ENCODE measurements at regions not wholly inside any gene's neighbourhood (a gene's known extent, or its start where the extent isn't known, plus 50 kb on each side); places are given as distances from the start of the nearest gene placed in this dataset.
A peak's percentile ranks its signal among the peaks of the same experiment; 100 is the strongest.

DNA sequence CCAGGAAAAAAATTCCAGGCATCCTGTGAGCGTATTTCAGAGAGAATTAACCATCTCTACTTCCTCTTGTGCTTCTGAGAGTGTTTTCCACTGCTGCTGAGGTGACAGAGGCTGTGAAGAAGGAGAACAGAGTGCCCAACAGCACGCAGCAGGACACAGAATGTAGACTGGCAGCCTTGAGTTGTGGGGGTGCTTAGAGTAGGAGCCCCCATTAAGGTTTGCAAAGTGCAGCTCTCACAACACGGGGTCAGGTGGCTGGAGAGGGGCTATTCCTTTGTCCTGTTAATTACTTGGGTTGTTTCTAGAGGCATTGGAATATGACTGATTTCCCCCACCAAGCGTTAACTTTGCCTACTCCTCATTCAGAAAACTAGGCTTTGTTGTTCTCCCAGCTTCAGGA is 370.6 kb downstream of the TSHZ3 start:
- no peak overlapping the region for H2BK12ac ChIP-seq (ENCODE audit: low read depth, low read length)
- no peak overlapping the region for H2BK5ac ChIP-seq (ENCODE audit: low read depth, low read length)
- no peak overlapping the region for H4K5ac ChIP-seq (ENCODE audit: insufficient read length, low read depth, low read length)
- H3K4me3 ChIP-seq (ENCODE audit: extremely low read depth in 1 of 4, insufficient read depth in 2 of 4, low read depth in 3 of 4, low read length in 4 of 4) = peak overlapping the region in 1 of 4 experiments; percentile 3; a peak in 1 of 8 replicates
- H3K9ac ChIP-seq (replicated peaks in 1 of 4; ENCODE audit: extremely low read depth in 1 of 4, low read depth in 3 of 4, low read length in 3 of 4) = no peak overlapping the region; a peak in 1 of 7 replicates
- peak overlapping the region; percentile 41 to 44 for H3K4me2 ChIP-seq (ENCODE audit: insufficient read depth in 1 of 2, low read depth in 2 of 2, low read length in 2 of 2)
- H3K79me1 ChIP-seq (ENCODE audit: low read depth, low read length) = no peaks in the 10 kb centered on the region
- no peaks in the 10 kb centered on the region for H3K79me2 ChIP-seq (ENCODE audit: control insufficient read depth in 1 of 2, insufficient read depth in 2 of 2, low read length in 2 of 2)
- no peaks in the 10 kb centered on the region for H3K23me2 ChIP-seq (ENCODE audit: low read depth, low read length)
- H3K36me3 ChIP-seq (ENCODE audit: control insufficient read depth in 2 of 4, insufficient read depth in 4 of 4, low read length in 3 of 4) = no peaks in the 10 kb centered on the region
- H2BK15ac ChIP-seq (ENCODE audit: low read length) = no peak overlapping the region
- 32% methylated on average over 4 of the region's 4 CpGs; no CpG with 5 or more reads in 1 of the 2 experiments for WGBS, 2 experiments (ENCODE audit: extremely low coverage in 1 of 2, insufficient coverage in 1 of 2, insufficient read length in 1 of 2, insufficient replicate concordance in 2 of 2, low coverage in 1 of 2, low lambda C conversion rate in 2 of 2, missing lambda C conversion rate in 1 of 2)
- H4K8ac ChIP-seq (ENCODE audit: extremely low read depth, insufficient read depth, low read length) = no peak overlapping the region
- H3K27me3 ChIP-seq (replicated peaks in 1 of 4; ENCODE audit: control insufficient read depth in 3 of 4, extremely low read depth in 1 of 4, insufficient read depth in 3 of 4, low read length in 3 of 4) = no peaks in the 10 kb centered on the region; a peak in 1 of 7 replicates
- H3K27ac ChIP-seq (ENCODE audit: low read depth, low read length) = no peak overlapping the region; the same call in 1 of the 2 replicates
- H3K14ac ChIP-seq (ENCODE audit: insufficient read length) = no peak overlapping the region
- TF ChIP-seq FOSL1 (IDR thresholded peaks at IDR 0.05; ENCODE audit: insufficient read depth, low read depth, low read length) = no peak
- TF ChIP-seq RXRA (IDR thresholded peaks at IDR 0.05; ENCODE audit: insufficient read depth, low read depth, low read length) = no peak
- TF ChIP-seq SIN3A (conservative IDR thresholded peaks at IDR 0.05 in 1 of 2, IDR thresholded peaks at IDR 0.05 in 1 of 2; ENCODE audit: low read depth in 1 of 2, low read length in 2 of 2) = no peak
- H3K56ac ChIP-seq (replicated peaks; ENCODE audit: insufficient read length, low read depth, low read length) = no peak overlapping the region
- H2BK20ac ChIP-seq (ENCODE audit: low read length) = no peak overlapping the region
- H2AFZ ChIP-seq (ENCODE audit: low read length) = peak overlapping the region; percentile 86
- no peak for FAIRE-seq
- H2AK5ac ChIP-seq (ENCODE audit: low read depth, low read length) = no peak overlapping the region
- H3K9me3 ChIP-seq (ENCODE audit: insufficient read depth in 2 of 2, low read depth in 1 of 2, low read length in 1 of 2) = peaks cover 6 to 17% of the 10 kb centered on the region in 2 experiments
- DNase-seq (ENCODE audit: low read depth in 1 of 2, low spot score in 2 of 2) = no peak
- no peak overlapping the region for H4K91ac ChIP-seq (replicated peaks; ENCODE audit: insufficient read length, low read length)
- H3K23ac ChIP-seq (ENCODE audit: insufficient read length) = no peak overlapping the region
- H3K4me1 ChIP-seq (replicated peaks in 1 of 4; ENCODE audit: control insufficient read depth in 3 of 4, insufficient read depth in 4 of 4, low read length in 3 of 4) = peaks cover 0 to 6% (median 3%) of the 10 kb centered on the region in 4 experiments; a peak in 4 of 7 replicates
- H4K20me1 ChIP-seq (replicated peaks in 1 of 2; ENCODE audit: control insufficient read depth in 1 of 2, insufficient read depth in 2 of 2, low read length in 2 of 2) = no peaks in the 10 kb centered on the region
- H3K4ac ChIP-seq (replicated peaks; ENCODE audit: insufficient read length, low read depth, low read length) = no peak overlapping the region
- ChIA-PET CTCF (ENCODE audit: partially characterized antibody) (no interaction called here), POLR2A (ENCODE audit: partially characterized antibody) (no interaction called here)
- no peak overlapping the region for H3K18ac ChIP-seq (ENCODE audit: extremely low read depth, low read length)
- no peak overlapping the region for H2BK120ac ChIP-seq (replicated peaks; ENCODE audit: low read depth, low read length)
